GM12873 (cell line): ENCODE measurements at regions not wholly inside any gene's neighbourhood (a gene's known extent, or its start where the extent isn't known, plus 50 kb on each side); places are given as distances from the start of the nearest gene placed in this dataset.

Source experiments
- CTCF ChIP-seq: IDR thresholded peaks from 2 replicates; pipeline ENCODE4 v1.5.1; 2012; ENCODE audit warnings: low read depth, mild to moderate bottlenecking, moderate library complexity, low read length, control low read depth; ENCODE audit not compliant: insufficient read depth; ENCODE audit errors: missing control alignments

GRCh38 chr5:28725001-28725400 is 1686.6 kb upstream of the CDH9 start:
- TF ChIP-seq CTCF: no peak

GRCh38 chr5:28714907-28715698 is 1676.7 kb upstream of the CDH9 start:
- no peak for TF ChIP-seq CTCF

GRCh38 chr5:28710360-28710759 is 1672.0 kb upstream of the CDH9 start:
- peak; percentile 2 for TF ChIP-seq CTCF

GRCh38 chr5:28708472-28708871 is 1670.1 kb upstream of the CDH9 start:
- TF ChIP-seq CTCF: no peak

- no peak for TF ChIP-seq CTCF
Observed at GRCh38 chr5:28707706-28708105, 1669.3 kb upstream of the CDH9 start.

- no peak for TF ChIP-seq CTCF
Observed at GRCh38 chr5:28703651-28704260, 1665.4 kb upstream of the CDH9 start.

- no peak for TF ChIP-seq CTCF
Observed at GRCh38 chr5:28691526-28691925, 1653.1 kb upstream of the CDH9 start.
